Left renal cortex interstitium (tissue), 4 donors: ENCODE measurements at regions not wholly inside any gene's neighbourhood (a gene's known extent, or its start where the extent isn't known, plus 50 kb on each side); places are given as distances from the start of the nearest gene placed in this dataset.
"Not testable (repeated sequence)": the region's sequence is repeated elsewhere in the genome, so short reads cannot be mapped to it uniquely, and the experiment has no call there.

Experiments used
- DNase-seq, 4 donors: peaks; one replicate each; pipeline ENCODE4 v3.0.0-alpha.2; 2013; ENCODE audit warnings: low read depth in 4 of 4, low spot score in 2 of 4, missing footprints in 1 of 4

DNA sequence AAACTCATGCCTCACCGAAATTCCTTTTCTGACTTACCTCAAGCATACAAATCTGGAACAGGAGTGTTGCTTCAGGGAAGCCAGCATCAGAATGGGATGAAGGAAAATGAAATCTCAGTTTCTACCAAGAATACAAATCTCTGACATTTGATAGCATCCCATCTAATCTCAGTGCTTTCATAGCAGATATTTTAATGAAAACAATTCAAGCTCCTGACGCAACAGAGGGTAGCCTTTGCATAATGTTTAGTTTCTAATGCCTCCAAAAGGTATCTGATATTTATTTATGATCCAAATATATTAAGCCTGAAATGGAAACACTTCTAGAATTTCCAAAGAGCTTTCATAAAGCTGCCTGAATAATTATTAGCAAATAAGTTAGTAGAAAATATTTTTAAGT, 251.4 kb downstream of the DEPDC1B start:
- DNase-seq = no peak

DNA sequence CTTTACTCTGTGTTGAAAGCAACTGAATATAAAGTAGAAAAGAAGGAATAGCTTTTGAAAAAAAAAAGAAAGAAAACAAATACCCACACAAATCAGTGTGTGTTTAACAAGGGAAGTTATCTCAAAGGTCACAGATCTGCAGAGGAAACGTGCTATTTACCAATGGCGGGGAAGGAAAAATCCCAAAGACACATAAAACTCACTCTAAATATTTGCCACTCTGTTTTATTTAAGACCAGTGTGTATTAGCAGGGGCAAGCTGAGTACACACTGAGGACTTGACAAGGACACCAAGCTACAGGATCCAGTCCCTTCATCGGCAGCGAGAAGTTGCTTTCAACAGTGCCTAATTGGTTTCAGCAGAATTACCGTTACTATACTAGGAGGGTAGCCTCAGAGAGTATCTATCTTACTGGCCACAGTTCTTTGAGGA, 252.5 kb downstream of the DEPDC1B start:
- no peak for DNase-seq

DNA sequence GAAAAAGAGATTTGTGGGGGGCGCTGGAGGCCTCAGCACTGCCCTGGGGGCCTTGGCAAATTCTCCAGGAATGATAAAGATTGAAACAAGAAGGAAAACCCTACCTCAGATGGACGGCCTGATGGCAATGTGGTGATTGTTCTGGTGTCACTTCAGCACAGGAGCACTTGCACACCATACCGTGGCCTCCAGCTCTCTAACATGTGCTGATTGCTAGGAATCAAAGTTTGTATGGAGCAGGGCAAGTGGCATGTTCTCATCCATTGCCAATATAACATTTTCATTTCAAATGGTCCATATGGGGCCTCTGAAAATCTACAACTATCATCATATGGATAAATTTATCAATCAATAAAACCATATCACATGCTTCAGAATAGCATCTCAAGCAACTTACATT, 253.0 kb downstream of the DEPDC1B start:
- no peak for DNase-seq

DNA sequence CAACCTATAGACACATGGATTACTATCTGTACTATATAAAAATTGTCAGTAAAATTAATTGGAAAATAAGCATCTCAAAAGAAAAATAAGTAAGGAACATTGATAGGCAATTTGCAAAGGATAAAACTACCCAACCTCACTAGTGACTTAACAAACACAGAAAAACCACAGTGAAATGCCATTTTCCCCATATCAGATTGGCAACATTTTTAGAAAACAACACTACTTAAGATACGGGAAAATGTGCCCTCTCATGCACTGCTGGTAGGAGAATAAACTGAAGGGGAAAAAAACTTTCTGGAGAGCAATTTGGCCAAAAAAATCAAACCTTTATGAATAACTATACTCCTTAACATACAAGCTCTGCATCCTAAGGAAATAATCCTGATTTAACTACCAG, 254.0 kb downstream of the DEPDC1B start:
- no peak for DNase-seq

DNA sequence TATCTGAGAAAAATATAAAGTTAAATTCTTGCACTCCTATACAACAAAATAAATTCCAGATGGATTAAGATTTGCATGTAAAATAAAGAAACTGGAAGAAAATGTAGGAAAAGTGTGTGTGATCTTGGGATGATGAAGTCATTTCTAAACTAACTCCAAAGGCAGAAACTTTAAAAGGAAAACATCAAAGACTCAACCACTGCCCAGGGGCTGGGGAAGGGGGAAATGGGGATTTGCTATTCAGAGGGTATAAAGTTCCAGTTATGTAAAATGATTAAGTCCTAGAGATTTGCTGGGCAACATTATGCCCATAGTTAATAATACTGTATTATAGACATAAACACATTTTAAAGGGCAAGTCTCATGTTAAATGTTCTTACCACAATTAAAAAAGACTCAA, 254.5 kb downstream of the DEPDC1B start:
- DNase-seq = no peak

DNA sequence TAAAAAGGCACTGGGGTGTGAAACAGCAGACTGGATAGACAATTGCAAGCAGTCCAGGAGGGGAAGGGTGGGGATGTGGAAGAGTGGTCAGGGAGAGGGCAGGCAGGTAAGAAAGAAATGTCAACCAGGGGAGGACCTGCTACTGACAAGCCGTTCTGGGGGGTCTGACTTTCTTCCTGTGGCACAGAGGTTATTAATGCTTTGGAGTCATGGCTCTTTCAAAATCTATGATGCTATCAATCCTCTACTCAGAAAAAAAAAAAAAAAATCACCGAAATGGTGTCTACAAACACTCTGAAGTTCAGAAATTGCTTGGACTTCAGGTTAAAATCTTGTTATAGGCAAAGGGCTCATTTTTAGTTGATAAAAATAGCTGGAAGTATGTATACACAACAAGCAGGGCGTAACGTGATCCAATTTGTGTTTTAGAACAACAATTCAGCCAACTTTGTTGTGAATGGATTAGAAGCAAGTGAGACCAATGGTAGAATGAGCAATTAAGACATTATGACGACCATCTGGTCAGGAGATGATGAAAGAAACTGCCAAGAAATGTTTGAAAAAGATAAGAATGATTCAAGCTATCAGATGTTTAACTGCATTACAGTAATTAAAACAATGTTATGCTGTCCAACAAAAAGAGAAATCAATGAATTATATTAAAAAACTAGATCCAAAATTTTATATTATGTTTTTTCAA, 255.2 kb downstream of the DEPDC1B start:
- DNase-seq = no peak

DNA sequence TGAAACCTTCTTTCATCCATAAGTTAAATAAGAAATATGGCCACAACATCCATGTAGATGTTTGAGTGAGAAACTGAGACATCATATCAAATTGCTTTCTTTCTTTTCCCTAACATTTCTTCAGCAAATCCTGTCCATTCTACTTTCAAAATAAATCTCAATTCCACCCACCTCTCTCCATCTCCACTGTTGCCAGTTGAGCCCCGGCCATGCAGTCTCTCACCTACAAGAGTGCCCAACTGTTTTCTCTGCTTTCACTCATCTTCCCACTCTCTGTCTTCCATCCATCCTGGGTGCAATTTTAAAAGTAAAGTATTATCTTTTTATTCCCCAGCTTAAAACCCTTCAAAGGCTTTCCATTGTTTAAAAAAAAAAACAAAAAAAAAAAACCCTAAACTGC, 260.4 kb downstream of the DEPDC1B start:
- no peak for DNase-seq

DNA sequence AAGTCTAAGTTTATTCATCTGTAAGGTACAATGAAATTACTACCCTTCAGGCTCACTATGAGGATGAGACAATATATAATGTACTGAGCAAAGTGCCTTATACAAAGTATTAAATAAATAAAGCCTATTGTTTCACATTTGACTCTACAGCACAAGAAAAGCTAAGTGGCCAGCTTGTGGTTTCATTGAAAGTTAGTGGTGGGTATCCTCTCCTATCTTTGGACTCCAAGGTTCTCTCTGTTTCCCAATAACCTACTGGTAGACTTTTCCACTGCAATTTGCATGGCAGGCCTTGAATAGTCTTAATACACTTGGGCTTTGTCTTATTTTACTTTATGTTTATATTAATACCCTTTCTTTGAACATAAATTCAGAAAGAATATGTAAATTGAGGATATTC, 262.7 kb downstream of the DEPDC1B start:
- no peak for DNase-seq

DNA sequence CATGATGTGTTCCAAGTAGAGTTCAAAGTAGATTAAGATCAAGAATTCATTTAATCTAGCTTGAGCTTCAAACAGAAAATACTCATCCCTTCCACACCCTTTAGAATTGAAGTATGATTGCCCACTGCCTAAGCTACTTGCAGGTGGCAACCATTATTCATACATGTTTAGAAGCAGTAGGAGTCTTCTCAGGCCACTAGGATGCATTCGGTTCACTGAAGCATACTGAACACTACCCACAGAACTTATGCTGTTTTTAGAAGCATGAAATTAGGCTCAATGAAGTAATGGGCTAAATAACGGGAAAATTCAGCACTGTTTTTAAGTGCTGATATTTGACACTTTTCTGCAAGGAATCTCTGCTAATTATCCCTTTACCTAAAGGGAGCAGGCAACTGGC, 263.4 kb downstream of the DEPDC1B start:
- DNase-seq = no peak

DNA sequence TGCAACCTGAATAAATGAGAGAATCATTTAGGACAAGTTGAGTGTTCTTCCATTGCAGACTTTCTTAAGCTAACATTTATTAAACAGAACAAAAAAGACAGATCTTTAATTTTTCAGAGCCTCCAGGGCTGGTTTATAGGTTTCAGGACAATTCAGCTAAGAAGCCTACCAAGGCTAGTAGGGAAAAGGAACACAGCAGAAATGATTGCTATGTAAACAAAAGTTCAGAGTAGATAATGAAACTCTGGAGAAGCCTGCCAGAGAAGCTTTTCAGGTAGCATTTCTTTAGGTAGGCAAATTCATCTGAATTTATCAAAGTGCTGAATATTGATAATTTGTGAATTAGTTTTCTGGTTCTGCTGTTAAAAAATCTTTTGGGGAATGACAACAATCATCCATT, 264.2 kb downstream of the DEPDC1B start:
- DNase-seq = no peak

DNA sequence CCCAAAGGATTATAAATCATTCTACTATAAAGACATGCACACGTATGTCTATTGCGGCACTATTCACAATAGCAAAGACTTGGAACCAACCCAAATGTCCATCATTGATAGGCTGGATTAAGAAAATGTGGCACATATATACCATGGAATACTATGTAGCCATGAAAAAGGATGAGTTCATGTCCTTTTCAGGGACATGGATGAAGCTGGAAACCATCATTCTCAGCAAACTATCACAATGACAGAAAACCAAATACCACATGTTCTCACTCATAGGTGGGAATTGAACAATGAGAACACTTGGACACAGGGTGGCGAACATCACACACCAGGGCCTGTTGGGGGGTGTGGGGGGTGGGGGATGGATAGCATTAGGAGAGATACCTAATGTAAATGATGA, 273.8 kb downstream of the DEPDC1B start:
- not testable (repeated sequence) for DNase-seq

DNA sequence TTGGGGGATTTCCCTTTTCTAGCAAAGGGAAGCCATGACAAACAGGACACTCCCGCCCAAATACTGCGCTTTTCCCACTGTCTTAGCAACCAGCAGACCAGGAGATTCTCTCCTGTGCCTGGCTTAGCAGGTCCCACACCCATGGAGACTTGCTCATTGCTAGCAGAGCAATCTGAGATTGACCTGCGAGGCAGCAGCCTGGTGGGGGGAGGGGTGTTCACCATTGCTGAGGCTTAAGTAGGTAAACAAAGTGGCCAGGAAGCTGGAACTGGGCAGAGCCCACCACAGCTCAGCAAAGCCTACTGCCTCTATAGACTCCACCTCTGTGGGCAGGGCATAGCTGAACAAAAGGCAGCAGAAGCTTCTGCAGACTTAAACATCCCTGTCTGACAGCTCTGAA, 279.2 kb downstream of the DEPDC1B start:
- DNase-seq = not testable (repeated sequence)

DNA sequence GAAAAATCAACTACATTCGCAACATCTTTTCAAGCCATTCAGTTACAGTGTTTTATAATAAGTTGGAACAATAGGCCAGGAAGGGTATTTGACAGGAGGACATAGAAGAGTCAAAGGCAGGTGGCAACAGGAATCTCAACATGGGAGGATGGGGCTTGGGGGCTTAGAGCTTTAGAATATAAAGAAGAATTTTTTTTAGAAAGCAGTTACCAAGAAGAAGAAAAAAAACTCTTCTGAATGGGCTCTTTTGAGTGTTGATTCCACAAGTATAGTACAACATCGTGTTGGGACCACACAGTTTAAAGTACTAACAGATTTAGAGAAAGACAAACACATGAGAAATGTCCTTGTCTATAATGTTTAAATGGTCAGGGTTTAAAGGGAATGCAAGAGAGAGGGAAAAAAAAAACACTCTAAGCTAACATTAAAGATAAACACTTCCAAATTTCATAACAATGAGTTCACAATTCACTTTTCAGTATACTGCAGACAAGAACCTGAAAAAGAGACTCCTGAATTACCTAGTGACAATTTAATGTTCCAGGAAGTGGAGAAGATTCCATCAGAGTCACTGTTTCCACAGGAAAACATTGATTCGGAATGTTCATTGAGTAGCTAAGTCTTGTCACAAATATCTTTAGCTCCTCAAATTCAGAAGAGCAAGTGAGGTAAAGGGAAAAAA, 282.3 kb downstream of the DEPDC1B start:
- no peak for DNase-seq

DNA sequence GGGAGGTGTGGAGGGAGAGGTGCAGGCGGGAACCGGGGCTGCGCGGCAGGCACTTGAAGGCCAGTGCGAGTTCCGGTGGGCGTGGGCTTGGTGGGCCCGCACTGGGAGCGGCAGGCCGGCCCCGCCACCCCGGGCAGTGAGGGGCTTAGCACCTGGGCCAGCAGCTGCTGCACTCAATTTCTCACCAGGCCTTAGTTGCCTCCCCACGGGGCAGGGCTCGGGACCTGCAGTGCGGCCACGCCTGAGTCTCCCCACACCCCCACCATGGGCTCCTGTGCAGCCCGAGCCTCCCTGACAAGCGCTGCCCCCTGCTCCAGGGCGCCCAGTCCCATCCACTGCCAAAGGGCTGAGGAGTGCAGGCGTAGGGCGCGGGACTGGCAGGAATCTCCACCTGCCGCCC, 284.5 kb downstream of the DEPDC1B start:
- no peak for DNase-seq

DNA sequence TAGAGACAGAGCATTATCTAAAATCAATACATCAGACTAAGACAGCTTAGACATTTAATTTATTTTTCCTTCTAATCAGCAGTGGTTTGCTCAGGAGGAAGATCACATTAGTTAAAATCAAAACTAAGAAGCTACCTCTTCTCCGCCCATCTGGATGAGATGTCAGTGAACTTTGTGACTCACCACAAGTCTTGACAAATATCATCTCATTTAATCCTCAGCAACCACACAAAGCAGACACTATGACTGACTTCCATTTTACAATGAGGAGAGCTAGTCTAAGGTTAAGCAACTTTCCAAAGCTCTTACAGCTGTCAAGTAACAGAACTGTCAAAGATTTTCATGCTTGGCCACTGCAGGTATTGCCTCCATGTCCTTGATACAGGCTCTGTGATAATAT, 289.5 kb downstream of the DEPDC1B start:
- DNase-seq = no peak

DNA sequence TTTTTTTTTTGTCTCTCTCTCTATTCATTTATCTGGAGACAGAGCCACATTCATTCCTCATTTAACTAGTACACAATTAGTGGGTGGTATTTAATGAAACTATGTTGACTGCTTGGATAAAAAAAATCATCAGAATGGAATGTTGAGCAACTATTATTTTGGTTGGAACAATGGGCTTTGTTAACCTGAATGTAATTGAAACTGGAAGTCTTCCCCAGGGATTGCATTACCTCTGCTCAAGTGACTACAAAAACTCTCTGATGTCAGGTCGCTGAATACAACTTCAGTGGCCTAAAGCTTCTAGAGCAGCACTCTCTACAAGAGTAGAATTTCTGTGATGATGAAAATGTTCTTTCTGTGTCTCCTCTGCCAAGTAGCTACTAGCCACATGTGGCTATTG, 295.8 kb downstream of the DEPDC1B start:
- DNase-seq = no peak

DNA sequence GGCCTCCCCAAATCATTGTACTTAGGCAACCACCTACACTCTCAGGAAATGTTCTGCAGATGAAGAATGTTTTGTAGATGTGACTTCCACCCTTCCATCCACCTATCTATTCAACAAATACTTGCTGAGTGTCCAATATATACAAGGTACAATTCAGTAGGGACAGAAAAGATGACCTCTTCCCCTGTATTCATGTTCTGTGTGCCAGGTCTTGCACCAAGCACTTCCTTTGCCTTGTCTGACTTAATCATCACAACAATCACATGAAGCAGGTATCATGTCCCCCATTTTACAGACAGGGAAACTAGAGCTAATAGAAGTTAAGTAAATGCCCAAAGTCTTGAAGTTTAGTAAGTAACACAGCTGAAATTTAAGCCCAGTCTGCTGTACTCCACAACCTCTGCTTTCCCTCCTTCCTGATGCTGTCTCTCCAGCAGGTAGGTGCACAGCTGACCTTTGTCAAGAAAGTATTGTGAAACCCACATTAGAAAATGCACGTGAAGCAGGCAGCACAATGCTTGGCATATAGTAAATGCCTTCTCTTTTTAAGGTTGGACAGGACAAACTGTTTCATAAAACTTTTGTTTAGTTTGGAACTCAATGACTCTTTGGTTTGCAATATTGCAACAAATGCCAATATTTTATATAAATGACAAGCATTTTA, 296.5 kb downstream of the DEPDC1B start:
- no peak for DNase-seq

DNA sequence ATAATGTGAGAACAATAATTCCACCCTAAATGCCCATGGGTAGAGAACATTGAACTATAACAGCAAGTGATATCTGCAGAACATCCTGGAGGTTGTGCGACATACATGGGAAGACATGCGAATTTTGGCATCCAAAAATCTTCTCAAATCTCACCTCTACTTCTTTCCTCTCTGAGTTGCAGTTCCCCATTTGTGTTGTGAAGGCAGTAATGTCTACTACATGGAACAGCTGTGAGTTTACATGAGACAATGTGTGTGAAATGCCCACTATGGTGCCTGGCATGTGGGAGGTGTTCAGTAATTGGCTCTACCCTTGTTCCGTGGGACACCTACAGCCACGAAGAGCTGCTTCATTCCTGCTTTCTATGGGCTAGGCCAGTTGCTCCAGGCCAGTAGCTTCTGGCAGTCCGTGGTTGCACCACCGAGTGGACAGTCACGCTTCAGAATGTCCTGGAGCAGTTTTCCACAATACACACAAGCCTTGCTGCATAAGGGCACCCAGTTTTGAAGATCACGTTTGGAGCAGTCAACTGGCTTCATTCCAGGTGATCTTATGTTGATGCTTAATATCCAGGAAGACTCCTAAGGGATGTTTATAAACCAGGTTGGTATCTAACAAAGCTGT, 297.7 kb downstream of the DEPDC1B start:
- no peak for DNase-seq

DNA sequence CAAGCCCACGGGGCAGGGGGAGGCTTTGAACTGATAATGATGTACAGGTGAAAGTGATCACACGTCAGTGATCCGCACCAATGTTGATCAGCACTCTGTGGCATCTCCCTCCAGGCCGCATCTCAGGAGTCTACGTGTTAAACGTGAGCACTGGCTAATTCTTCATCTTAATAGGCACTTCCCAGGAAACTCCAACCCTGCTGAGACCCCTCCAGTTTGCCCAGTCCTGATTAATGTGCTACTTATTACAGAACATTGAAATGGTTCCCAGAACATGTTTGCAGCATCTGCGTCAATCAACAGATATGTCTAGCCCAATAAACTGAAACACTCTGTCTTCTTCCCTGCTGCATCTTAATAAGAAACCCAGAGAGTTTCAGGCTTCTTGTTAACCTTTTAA, 298.4 kb downstream of the DEPDC1B start:
- no peak for DNase-seq

DNA sequence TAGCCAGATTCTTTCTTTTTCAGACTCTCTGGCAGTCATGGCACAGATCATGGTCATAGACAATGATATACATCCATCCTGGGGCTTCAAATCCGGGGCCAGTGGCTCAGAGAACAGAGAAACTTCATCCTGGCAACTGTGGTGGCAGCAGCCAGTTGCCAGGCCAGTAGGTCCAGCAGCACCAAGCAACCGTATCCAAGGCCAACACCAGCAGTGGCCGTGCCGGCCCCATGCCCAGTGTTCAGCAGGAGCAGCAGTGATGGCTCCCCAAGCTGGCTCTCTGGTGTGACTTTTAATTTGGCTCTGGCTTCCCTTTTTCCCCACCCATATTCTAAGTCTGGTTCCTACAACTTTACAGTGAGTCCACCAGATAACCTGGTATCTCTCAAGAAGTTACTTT, 300.5 kb downstream of the DEPDC1B start:
- DNase-seq = no peak

DNA sequence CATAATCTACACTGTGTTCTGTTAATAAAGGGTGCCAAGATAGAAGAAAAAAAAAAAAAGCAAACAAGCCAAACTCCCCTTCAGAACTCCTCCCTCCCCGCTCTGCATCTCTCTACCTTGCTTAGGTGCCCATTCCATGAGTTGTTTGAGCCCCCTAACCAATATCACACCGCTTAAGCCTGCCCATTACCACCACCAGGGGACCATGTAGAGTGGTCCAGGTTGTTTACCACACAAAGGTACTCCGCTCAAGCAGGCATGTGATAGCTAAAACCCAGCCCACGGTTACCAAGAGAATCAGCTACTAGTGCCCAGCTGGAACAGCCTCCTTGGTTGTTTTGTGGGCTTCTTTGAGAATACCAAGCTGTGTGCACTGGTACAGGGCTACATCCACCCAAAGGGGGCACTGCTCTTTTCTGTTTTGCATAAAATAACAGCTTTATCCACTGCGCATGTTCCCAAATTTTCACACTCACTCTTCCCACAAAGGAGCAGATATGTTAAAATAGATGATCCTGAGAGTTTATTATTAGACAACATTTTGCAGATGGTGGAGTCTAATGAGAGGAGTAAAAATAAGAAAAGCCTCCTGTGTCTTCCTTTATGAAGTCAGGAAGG, 304.1 kb downstream of the DEPDC1B start:
- no peak for DNase-seq
